ENCODE measurements at regions not wholly inside any gene's neighbourhood (a gene's known extent, or its start where the extent isn't known, plus 50 kb on each side); places are given as distances from the start of the nearest gene placed in this dataset.
"Not testable (repeated sequence)": the region's sequence is repeated elsewhere in the genome, so short reads cannot be mapped to it uniquely, and the experiment has no call there.

GRCh38 chr7:91790646-91791045 is 89.9 kb downstream of the MTERF1 start:
- not testable (repeated sequence) for DNase-seq

GRCh38 chr7:91796122-91796521 is 84.4 kb downstream of the MTERF1 start:
- no peak for DNase-seq

GRCh38 chr7:91798425-91798824 is 82.1 kb downstream of the MTERF1 start:
- DNase-seq: no peak

DNA sequence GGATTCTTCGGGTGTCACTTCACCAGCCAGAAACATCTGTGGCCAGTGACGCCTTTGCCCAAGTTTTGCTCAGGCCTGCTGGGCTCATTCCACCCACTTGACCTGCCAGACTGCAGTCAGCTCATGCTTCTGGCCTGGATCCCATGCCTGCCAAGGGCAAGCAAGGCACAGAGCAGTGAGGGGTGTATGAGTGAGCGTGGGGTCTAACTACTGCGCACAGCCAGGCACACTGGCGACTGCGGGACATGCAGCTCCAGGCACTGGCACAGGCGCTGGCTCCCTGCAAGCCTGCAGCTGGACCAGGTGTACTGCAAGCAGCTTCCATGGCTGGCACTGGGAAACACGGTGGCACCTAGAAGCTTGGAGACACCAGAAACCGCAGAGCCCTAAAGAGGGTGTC is 80.1 kb downstream of the MTERF1 start:
- no peak for DNase-seq

- no peak for DNase-seq
Measured at GRCh38 chr7:91801331-91801983, 79.0 kb downstream of the MTERF1 start.

DNA sequence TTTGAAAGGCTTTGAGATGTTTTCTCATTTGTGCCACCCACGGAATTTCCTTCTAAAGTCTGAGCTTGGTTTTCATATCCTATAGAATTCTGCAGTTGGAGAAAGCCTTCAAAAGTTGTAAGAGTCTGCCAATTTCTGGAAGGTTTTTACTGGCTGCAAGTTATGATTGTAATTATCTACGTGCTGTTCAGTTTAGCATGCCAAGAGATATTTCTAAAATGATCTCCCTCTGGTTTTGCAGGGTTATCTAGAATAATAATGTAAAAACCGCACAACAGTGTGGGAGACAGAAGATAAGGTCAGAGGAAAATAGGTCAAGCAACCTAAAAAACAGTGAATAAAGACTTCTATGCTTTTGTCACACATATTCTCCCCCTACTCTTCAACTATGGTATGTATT is 69.3 kb downstream of the MTERF1 start:
- DNase-seq: no peak

GRCh38 chr7:91811641-91812040 is 68.9 kb downstream of the MTERF1 start:
- DNase-seq: no peak

GRCh38 chr7:91812388-91812787 is 68.1 kb downstream of the MTERF1 start:
- no peak for DNase-seq

- no peak for DNase-seq
Measured at GRCh38 chr7:91814189-91814588, 66.3 kb downstream of the MTERF1 start.

All from KG1 (cell line).